KMS-11 (cell line): ENCODE measurements at regions not wholly inside any gene's neighbourhood (a gene's known extent, or its start where the extent isn't known, plus 50 kb on each side); places are given as distances from the start of the nearest gene placed in this dataset.

Experiments used
- H2AFZ ChIP-seq: fragments of 200-600 bp; sonication (generic); 2 replicates; pipeline ENCODE4 v1.6.1; 2016; ENCODE audit warnings: antibody characterized with exemption, mixed run types, low read depth
- H3K27ac ChIP-seq: fragments of 200-600 bp; sonication (generic); 2 replicates; pipeline ENCODE4 v1.6.1; 2016; ENCODE audit warnings: mild to moderate bottlenecking, mixed run types
- H3K27me3 ChIP-seq: fragments of 200-600 bp; sonication (generic); 2 replicates; pipeline ENCODE4 v1.6.1; 2017; ENCODE audit warnings: mild to moderate bottlenecking, low read depth, mixed run types, moderate library complexity; ENCODE audit not compliant: insufficient read depth
- H3K36me3 ChIP-seq: fragments of 200-600 bp; sonication (generic); 2 replicates; pipeline ENCODE4 v1.6.1; 2017; ENCODE audit warnings: mild to moderate bottlenecking, mixed run types; ENCODE audit not compliant: insufficient read depth
- H3K4me1 ChIP-seq: fragments of 200-600 bp; sonication (generic); 2 replicates; pipeline ENCODE4 v1.6.1; 2016; ENCODE audit warnings: mild to moderate bottlenecking, low read depth, mixed run types; ENCODE audit not compliant: poor library complexity, severe bottlenecking
- H3K4me2 ChIP-seq: fragments of 200-600 bp; sonication (generic); 2 replicates; pipeline ENCODE4 v1.7.0; 2016; ENCODE audit warnings: mild to moderate bottlenecking, mixed run types
- H3K4me3 ChIP-seq: fragments of 200-600 bp; sonication (generic); IDR thresholded peaks from 2 replicates; pipeline ENCODE4 v1.6.1; 2017; ENCODE audit warnings: low read depth, low read length, mixed read lengths; ENCODE audit not compliant: insufficient read depth
- H3K79me2 ChIP-seq: fragments of 200-600 bp; sonication (generic); 2 replicates; pipeline ENCODE4 v1.6.1; 2016; ENCODE audit warnings: low read depth, mixed run types; ENCODE audit not compliant: insufficient read depth
- H3K9ac ChIP-seq: fragments of 200-600 bp; sonication (generic); 2 replicates; pipeline ENCODE4 v1.6.1; 2016; ENCODE audit warnings: mild to moderate bottlenecking, mixed run types
- H4K20me1 ChIP-seq: fragments of 200-600 bp; sonication (generic); 2 replicates; pipeline ENCODE4 v1.6.1; 2016; ENCODE audit warnings: mild to moderate bottlenecking, mixed run types; ENCODE audit not compliant: insufficient read depth
- CTCF ChIP-seq: fragments of 200-600 bp; sonication (generic); conservative IDR thresholded peaks from 2 replicates; pipeline ENCODE4 v1.6.1; 2017; ENCODE audit warnings: low read depth, mild to moderate bottlenecking, antibody characterized with exemption, low read length, moderate library complexity, mixed read lengths

DNA sequence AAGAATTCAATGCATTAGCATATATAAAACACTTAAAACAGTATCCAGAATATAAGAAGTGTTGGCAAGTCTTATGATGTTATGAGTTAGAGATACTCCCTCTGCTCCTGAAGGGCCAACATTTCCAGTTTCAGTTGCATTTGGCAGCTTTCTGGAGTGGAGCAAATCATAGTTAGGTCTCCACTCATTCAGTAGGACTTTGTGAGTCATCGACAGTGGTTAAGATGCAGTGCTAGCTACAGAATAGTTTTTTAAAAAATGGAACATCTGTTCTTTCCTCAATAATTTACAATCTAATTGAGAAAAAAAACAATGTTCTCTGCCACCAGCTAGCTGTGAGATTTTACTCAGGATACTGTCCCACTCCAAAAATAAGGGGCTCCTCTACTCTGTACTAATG is 389.1 kb downstream of the HLX start:
- H3K27me3 ChIP-seq = no peaks in the 10 kb centered on the region
- H2AFZ ChIP-seq = no peak overlapping the region
- no peak overlapping the region for H3K4me3 ChIP-seq
- H4K20me1 ChIP-seq = no peaks in the 10 kb centered on the region
- H3K27ac ChIP-seq = no peak overlapping the region
- H3K79me2 ChIP-seq = no peaks in the 10 kb centered on the region
- TF ChIP-seq CTCF = no peak
- no peaks in the 10 kb centered on the region for H3K36me3 ChIP-seq
- H3K4me2 ChIP-seq = no peak overlapping the region
- no peak overlapping the region for H3K9ac ChIP-seq
- H3K4me1 ChIP-seq = no peaks in the 10 kb centered on the region

DNA sequence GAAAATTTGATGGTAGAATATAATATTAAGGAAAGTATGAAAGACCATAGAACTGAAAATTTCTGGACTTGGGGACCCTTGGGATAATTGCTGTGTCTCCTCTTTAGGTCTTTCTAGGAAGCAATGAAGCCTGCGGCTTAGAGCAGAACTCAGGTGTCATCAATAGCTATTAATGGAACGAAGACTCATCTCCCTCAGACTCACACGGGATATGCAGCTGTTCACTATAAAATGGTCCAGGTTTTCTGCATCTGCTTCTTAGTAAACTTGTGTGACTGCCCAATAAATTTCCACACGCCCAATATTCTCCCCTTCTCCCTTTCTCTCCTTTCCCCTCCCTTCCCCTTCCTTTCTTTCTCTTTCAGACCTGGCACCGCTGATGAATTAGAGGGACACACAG is 392.5 kb downstream of the HLX start:
- H3K4me2 ChIP-seq = no peak overlapping the region
- H3K36me3 ChIP-seq = no peaks in the 10 kb centered on the region
- no peak for TF ChIP-seq CTCF
- H3K4me1 ChIP-seq = no peaks in the 10 kb centered on the region
- H3K4me3 ChIP-seq = no peak overlapping the region
- no peak overlapping the region for H3K27ac ChIP-seq
- H3K79me2 ChIP-seq = no peaks in the 10 kb centered on the region
- no peak overlapping the region for H2AFZ ChIP-seq
- no peaks in the 10 kb centered on the region for H4K20me1 ChIP-seq
- H3K27me3 ChIP-seq = no peaks in the 10 kb centered on the region
- no peak overlapping the region for H3K9ac ChIP-seq

DNA sequence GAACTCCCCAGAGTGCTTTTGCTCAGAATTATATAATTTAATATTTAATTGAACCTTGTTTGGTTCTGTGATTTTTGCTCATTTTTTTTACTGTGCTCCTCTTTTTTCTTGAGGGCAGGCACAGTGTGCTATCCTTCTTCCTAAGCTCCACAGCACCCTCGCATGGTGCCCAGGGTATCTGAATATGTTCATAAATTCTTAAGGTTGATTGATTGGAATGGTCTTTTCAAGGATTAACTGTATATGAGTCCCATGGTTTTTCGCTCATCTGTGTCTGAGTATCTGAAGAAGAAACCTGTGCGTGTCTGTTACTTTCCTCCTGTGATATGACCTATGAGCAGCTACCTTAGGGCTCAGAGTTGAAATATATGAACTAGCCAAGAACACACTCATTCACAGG is 393.7 kb downstream of the HLX start:
- H3K4me3 ChIP-seq = no peak overlapping the region
- H3K79me2 ChIP-seq = no peaks in the 10 kb centered on the region
- no peaks in the 10 kb centered on the region for H3K4me1 ChIP-seq
- H2AFZ ChIP-seq = no peak overlapping the region
- no peak overlapping the region for H3K9ac ChIP-seq
- no peak for TF ChIP-seq CTCF
- H3K27ac ChIP-seq = no peak overlapping the region
- no peak overlapping the region for H3K4me2 ChIP-seq
- no peaks in the 10 kb centered on the region for H3K36me3 ChIP-seq
- no peaks in the 10 kb centered on the region for H4K20me1 ChIP-seq
- no peaks in the 10 kb centered on the region for H3K27me3 ChIP-seq

GRCh38 chr1:221274373-221274772 is 395.1 kb downstream of the HLX start:
- Histone ChIP-seq H3K36me3 (no peaks in the 10 kb centered on the region), H3K4me2 (no peak overlapping the region)

More at GRCh38 chr1:221274373-221274772, 395.1 kb downstream of the HLX start:
- Histone ChIP-seq H2AFZ (no peak overlapping the region), H3K27me3 (no peaks in the 10 kb centered on the region), H3K4me3 (no peak overlapping the region), H3K4me1 (no peaks in the 10 kb centered on the region), H3K27ac (no peak overlapping the region), H4K20me1 (no peaks in the 10 kb centered on the region), H3K79me2 (no peaks in the 10 kb centered on the region), H3K9ac (no peak overlapping the region)
- TF ChIP-seq CTCF = no peak
